ENCODE measurements at regions not wholly inside any gene's neighbourhood (a gene's known extent, or its start where the extent isn't known, plus 50 kb on each side); places are given as distances from the start of the nearest gene placed in this dataset.

DNA sequence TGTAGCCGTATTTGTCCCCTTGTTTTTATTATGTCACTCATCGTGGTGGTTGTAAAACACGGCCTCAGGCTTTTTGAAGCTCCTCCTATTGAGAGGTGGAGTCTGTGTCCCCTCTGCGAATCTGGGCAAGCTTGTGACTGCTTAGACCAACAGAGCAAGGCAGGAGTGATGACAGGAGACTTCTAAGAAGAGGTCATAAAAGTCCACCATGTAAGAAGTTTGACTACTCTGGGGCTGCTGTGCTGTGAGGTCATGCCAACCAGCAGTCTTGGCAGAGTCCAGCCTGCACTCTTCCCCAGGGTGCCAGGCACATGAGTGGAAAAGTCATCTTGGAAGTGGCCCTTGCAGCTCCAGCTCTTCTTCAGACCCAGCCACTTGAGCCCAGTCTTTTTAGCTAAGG is 83.8 kb upstream of the SPTBN1 start:
- DNase-seq (ENCODE audit: low spot score) = no peak
- H3K4me3 ChIP-seq (ENCODE audit: low read depth, low read length, poor library complexity, severe bottlenecking) = no peak overlapping the region
- POLR2A ChIA-PET (ENCODE audit: low non-redundant PET) = no interaction called here
- no peaks in the 10 kb centered on the region for H3K36me3 ChIP-seq (ENCODE audit: insufficient read depth, low read length, poor library complexity, severe bottlenecking)
- no peak for TF ChIP-seq EZH2 (IDR thresholded peaks at IDR 0.05; ENCODE audit: borderline replicate concordance, low read depth, low read length, poor library complexity, severe bottlenecking)
- TF ChIP-seq, protein P1, sequence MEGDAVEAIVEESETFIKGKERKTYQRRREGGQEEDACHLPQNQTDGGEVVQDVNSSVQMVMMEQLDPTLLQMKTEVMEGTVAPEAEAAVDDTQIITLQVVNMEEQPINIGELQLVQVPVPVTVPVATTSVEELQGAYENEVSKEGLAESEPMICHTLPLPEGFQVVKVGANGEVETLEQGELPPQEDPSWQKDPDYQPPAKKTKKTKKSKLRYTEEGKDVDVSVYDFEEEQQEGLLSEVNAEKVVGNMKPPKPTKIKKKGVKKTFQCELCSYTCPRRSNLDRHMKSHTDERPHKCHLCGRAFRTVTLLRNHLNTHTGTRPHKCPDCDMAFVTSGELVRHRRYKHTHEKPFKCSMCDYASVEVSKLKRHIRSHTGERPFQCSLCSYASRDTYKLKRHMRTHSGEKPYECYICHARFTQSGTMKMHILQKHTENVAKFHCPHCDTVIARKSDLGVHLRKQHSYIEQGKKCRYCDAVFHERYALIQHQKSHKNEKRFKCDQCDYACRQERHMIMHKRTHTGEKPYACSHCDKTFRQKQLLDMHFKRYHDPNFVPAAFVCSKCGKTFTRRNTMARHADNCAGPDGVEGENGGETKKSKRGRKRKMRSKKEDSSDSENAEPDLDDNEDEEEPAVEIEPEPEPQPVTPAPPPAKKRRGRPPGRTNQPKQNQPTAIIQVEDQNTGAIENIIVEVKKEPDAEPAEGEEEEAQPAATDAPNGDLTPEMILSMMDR (conservative IDR thresholded peaks at IDR 0.05; ENCODE audit: low read depth, low read length) = no peak
- H3K27ac ChIP-seq (ENCODE audit: low read depth, low read length, poor library complexity, severe bottlenecking) = no peak overlapping the region
- no peaks in the 10 kb centered on the region for H3K4me1 ChIP-seq (ENCODE audit: insufficient read depth, low read length, poor library complexity, severe bottlenecking)
- H3K9me3 ChIP-seq (ENCODE audit: low read depth, low read length, poor library complexity, severe bottlenecking) = no peaks in the 10 kb centered on the region
- CTCF ChIA-PET = no interaction called here
- no peaks in the 10 kb centered on the region for H3K27me3 ChIP-seq (replicated peaks; ENCODE audit: insufficient read depth, low read depth, low read length, poor library complexity)
- intact Hi-C loops (cut with micrococcal nuclease; ENCODE audit: unreplicated experiment) = no loop called here
- BruUV-seq (replicated peaks) = no TSS peak

DNA sequence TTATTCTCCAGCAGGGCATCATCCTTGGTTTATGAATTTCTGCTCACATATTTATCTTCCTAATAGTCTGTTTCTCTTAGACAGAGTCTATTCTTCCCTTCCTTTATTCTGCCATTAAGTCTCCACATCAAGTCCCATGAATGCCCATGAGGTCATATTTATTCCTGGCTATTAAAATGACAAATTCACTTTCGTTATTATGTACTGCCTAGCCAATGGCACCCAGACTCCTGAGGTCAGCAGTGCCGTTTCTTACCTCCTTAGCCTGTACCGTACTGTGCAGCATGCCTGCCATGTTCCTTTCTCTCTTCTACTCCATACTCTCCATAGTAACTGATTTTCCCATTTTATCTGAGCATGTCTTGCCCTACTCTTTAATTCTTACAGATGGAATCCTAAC is 82.3 kb upstream of the SPTBN1 start:
- ChIA-PET CTCF (no interaction called here), POLR2A (ENCODE audit: low non-redundant PET) (no interaction called here)
- Histone ChIP-seq H3K36me3 (ENCODE audit: insufficient read depth, low read length, poor library complexity, severe bottlenecking) (no peaks in the 10 kb centered on the region), H3K27ac (ENCODE audit: low read depth, low read length, poor library complexity, severe bottlenecking) (no peak overlapping the region), H3K27me3 (replicated peaks; ENCODE audit: insufficient read depth, low read depth, low read length, poor library complexity) (no peaks in the 10 kb centered on the region), H3K4me1 (ENCODE audit: insufficient read depth, low read length, poor library complexity, severe bottlenecking) (no peaks in the 10 kb centered on the region), H3K4me3 (ENCODE audit: low read depth, low read length, poor library complexity, severe bottlenecking) (no peak overlapping the region), H3K9me3 (ENCODE audit: low read depth, low read length, poor library complexity, severe bottlenecking) (no peaks in the 10 kb centered on the region)
- TF ChIP-seq, protein P1 (conservative IDR thresholded peaks at IDR 0.05; ENCODE audit: low read depth, low read length) = no peak
- no peak for TF ChIP-seq EZH2 (IDR thresholded peaks at IDR 0.05; ENCODE audit: borderline replicate concordance, low read depth, low read length, poor library complexity, severe bottlenecking)
- no TSS peak for BruUV-seq (replicated peaks)
- DNase-seq (ENCODE audit: low spot score) = no peak
- intact Hi-C loops (cut with micrococcal nuclease; ENCODE audit: unreplicated experiment) = no loop called here

DNA sequence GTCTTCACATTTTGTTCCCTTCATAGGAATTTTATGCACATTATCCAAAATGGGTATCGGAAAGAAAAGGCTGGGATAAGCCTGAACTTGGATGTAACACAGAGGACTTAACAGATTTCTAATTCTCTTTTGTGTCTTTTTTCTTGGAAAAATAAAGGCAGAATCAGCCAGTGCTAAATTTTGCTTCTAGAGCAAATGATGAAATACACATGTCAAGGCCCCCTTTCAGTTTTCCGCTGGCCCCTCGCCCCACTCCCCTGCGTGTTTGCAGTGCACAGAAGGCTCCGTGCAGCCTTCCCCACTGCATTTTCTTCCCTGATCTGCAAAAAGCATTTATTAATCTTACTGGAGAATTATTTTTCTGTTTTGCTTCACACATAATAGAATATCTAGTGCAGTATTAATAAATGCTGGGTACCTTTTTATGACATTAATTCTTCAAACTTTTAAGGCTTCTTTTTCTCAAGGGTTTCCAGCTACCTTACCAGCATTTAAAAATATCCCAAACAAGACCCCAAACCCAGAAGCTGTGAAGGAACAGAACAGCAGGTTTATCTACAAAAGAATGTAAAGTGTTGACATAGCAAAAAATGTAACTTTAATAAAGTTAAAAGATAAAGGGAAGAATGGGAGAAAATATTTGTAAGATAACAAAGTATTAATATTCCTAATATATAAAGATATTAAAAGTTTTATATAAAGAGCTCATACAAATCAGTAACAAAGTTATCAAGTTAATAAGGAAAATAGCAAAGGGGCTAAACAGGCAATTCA is 81.3 kb upstream of the SPTBN1 start:
- Histone ChIP-seq H3K27ac (ENCODE audit: low read depth, low read length, poor library complexity, severe bottlenecking) (no peak overlapping the region), H3K4me3 (ENCODE audit: low read depth, low read length, poor library complexity, severe bottlenecking) (no peak overlapping the region), H3K36me3 (ENCODE audit: insufficient read depth, low read length, poor library complexity, severe bottlenecking) (no peaks in the 10 kb centered on the region), H3K4me1 (ENCODE audit: insufficient read depth, low read length, poor library complexity, severe bottlenecking) (no peaks in the 10 kb centered on the region), H3K27me3 (replicated peaks; ENCODE audit: insufficient read depth, low read depth, low read length, poor library complexity) (no peaks in the 10 kb centered on the region), H3K9me3 (ENCODE audit: low read depth, low read length, poor library complexity, severe bottlenecking) (no peaks in the 10 kb centered on the region)
- no peak for DNase-seq (ENCODE audit: low spot score)
- ChIA-PET CTCF (no interaction called here), POLR2A (ENCODE audit: low non-redundant PET) (no interaction called here)
- BruUV-seq (replicated peaks) = no TSS peak
- intact Hi-C loops (cut with micrococcal nuclease; ENCODE audit: unreplicated experiment) = no loop called here
- TF ChIP-seq, protein P1 (conservative IDR thresholded peaks at IDR 0.05; ENCODE audit: low read depth, low read length) = no peak
- TF ChIP-seq EZH2 (IDR thresholded peaks at IDR 0.05; ENCODE audit: borderline replicate concordance, low read depth, low read length, poor library complexity, severe bottlenecking) = no peak
